NCI-H345 (cell line): ENCODE measurements at regions not wholly inside any gene's neighbourhood (a gene's known extent, or its start where the extent isn't known, plus 50 kb on each side); places are given as distances from the start of the nearest gene placed in this dataset.
"Not testable (repeated sequence)": the region's sequence is repeated elsewhere in the genome, so short reads cannot be mapped to it uniquely, and the experiment has no call there.

Experiments used
- DNase-seq: peaks from one replicate; lab custom pipeline; 2025; lab: John Stamatoyannopoulos, UW

- DNase-seq, result no peak
Observed at GRCh38 chr12:85574291-85574690, 261.9 kb downstream of the RASSF9 start.

DNA sequence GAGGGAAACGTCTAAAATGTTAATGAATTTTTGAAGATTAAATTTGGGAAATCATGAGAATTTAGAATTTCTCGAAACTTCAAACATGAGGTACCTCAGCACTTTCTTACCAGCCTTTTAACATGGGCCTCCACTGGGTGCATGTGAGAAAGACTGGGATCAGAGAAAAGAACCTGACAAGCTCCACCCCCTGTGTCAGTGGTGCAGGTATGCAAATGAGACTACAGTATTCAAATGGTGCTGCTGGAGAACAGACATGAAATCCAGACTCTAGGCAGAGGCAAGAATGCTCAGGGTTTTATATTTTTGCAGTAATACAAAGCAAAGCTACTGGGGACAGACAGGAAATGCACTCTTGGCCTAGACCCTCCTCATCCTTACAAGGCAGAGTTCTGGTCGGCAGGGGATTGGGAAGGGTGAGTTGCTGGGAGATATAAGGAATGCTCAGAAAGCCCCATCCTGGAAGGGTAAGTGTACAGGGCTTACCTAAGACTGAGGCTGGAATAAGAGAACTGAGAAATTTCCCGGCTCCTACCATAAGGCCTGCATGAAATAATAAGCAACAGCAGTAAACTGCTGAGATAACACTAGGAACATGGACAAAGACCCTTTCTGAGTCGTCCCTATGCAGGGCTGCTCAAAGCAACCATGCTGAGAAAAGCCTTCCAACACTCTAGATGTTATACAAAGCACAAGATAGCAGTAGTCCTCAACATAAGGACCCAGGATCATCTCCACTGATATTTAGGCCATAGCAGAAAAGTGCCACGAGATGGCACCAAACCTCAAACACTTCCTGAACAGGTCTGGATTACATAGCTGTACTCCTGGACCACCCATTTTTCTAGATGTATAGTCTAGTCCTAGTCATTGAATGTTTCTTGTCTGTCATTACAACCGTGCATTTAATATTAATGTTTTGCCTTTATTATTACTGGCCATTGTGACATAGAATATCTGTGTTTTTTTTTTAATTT is 260.8 kb downstream of the RASSF9 start:
- DNase-seq, result peak; percentile 56

DNA sequence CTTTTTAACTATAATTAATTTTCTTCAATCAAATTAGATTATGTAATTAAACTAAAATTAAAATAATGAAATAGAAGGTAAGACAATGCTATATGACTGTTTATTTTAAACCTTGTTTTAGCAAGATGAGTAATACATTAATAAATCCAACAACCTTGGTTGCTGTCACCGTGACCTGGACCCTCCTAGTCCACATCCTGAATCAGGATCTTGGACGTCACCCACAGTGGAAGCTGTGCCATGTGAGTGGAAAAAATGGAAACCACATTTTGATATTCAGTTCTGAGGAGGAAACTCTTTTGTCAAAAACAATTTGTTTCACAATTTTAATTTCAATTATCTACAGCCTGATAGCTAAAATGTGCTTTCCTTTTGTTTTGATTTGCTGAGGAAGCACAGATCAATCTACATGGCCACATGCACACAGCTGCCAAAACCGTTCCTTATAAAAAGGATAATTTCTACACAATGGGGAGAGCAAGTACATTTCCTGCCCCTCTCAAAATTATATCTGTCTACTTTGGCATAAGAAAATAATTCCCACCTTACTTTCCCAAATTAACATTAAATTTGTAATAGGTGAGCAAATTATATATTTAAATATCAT is 255.5 kb downstream of the RASSF9 start:
- no peak for DNase-seq

GRCh38 chr12:85587158-85587557 is 249.1 kb downstream of the RASSF9 start:
- no peak for DNase-seq

DNA sequence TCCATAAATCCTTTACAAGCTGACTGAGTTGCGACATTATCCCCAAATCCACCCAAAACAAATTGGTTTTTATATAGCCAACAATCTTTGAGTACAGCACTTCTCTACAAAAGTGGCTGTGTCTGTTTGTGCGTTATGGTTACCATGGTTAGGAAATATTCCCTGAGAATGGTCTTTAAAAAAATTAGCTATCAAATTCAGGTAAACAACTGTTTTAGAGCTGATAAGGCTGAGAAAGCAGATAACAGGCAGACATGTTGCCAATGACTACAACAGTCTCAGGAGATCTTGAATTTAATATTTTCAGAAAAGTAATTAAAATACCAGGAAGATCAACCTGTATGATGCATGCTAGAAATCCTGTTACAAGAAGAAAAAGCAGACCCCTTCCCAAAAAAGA is 248.0 kb downstream of the RASSF9 start:
- DNase-seq, result no peak

- DNase-seq, result no peak
Observed at GRCh38 chr12:85600841-85601240, 235.4 kb downstream of the RASSF9 start.

DNA sequence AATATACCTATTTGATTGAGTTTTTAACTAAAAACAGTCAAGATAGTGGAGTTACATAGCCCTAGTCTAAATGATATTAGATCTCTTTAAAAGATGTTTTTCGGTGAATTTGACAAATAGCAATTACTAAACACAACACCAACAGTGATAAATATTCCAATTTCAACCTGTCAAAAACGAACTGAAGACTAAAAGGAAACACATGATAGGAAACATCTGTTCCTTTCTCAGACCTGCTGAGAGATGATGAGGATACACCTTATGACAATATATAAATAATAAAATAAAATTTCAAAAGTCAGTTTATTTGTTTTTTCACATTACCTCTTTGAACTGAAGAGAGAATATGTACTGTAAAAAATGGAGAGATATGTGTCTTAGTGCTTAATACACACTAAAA is 232.7 kb downstream of the RASSF9 start:
- no peak for DNase-seq

DNA sequence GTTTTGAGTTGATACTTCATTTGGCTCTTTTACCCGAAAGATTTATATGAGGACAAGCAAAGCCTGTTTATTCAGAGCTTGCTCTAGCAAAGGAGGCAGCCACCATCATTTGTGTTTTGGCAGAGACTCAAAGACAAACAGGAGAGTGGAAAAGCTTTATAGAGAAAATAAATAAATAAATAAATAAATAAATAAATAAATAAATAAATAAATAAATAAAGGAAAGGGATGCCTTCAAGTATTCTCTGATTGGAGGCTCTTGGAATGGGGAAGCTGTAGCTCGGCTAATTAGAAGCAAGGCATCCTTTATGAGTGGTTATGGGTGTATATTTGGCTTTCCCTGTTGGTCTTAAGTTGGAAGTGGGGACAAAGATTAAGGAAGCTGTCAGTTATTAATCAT is 229.8 kb downstream of the RASSF9 start:
- no peak for DNase-seq

DNA sequence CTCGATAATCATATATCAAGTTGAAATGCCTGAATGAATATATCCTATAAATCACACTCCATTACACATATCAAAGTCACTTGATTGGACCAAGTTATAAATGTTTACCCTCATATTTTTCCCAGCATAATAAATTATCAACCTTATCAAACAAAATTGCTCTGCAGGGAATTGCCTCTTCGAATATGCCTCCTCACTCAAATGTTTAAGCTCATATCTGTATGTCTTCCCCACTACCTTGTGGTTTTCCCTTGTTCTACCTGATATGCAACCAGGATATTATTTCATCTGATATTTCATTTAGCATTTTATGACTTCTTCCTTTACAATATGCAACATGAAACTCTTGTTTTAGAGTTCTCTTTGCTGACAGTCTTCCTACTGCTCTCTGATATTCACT is 226.4 kb downstream of the RASSF9 start:
- DNase-seq, result no peak

GRCh38 chr12:85610194-85610593 is 226.0 kb downstream of the RASSF9 start:
- DNase-seq, result no peak

- no peak for DNase-seq
Observed at GRCh38 chr12:85616201-85616600, 220.0 kb downstream of the RASSF9 start.

GRCh38 chr12:85617307-85618091 is 218.7 kb downstream of the RASSF9 start:
- DNase-seq, result no peak

GRCh38 chr12:85621041-85621440 is 215.2 kb downstream of the RASSF9 start:
- DNase-seq, result no peak

DNA sequence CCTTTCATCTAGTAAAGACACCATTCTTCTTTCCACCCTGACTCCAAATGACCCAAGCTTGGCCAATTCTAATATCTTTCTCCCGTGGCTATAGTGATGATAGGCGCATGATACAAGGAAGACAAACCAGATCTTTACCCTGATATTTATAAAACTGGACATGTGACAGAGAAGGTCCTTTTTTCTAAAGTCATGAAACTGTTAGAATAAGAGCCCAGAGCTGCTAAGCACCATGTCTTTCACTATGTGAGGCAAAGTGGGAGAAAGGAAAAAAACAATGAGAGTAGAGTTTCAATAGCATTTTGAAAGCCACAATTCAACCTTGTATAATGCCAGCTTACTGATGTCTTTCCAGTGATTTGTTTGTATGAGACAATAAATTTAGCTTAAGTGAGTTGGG is 212.4 kb downstream of the RASSF9 start:
- DNase-seq, result no peak

DNA sequence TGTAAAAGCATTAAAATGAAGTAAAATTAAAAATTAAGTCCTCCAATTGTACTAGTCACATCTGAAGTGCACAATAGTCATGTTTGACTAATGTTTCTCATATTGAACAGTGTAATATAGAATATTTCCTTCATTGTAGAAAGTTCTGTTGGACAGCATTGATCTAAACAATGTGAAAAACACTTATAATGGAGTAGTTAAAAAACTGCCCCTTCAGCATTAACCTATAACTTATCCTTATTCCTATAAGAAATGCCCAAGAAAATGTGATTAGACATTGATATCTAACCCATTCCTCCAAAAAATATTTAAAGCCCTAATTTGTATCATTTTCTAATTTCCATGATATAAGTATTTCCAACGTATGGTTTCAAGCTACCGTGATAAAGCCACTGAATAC is 210.7 kb downstream of the RASSF9 start:
- no peak for DNase-seq

DNA sequence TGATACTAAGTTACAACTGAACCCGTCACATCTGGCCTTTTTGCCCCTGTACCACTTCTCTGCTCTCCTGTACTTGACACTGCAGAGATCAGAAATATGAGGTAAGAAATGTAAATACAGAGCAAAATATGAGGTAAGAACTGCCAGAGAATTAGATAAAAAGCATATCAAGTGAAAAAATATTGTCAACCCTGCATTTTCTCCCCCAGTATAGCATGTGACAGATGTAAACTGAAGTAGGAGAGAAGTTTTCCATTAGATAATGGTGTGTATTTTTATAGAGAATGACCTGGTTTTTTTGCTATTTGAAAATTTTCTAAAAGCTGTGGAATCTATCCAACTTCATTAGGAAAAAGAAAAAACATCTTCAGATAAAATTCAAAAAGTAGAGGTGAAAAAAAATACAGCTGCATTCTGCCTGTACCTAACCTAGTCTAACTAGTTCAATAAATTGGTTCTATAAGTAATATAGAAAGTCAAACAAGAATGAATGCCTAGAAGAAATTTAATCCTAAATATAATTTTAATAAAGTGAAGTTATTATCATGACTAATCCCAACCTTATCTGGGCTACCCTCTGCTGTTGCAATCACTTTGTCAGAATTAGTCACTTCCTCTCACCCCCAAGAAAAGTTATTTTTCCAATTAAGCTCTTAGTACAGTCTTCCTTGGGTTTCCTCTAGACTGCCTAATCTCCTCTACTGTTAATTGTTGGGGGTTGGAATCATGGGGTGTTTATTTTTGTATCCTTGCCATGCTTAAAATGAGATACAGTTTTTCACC is 210.0 kb downstream of the RASSF9 start:
- DNase-seq, result no peak

DNA sequence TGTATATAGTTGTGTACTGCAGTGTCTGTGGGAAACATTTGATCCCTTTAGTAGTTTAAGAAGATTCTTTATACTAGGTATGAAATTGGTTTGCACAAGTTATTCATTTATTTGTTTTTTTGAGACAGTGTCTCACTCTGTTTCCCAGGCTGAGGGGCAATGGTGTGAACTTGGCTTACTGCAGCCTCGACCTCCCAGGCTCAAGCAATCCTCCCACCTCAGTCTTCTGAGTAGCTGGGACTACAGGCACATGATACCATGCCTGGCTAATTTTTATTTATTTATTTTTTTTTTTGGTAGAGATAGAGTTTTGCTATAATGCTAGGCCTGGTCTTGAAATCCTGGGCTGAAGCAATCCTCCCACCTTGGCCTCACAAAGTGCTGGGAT is 209.4 kb downstream of the RASSF9 start:
- no peak for DNase-seq

GRCh38 chr12:85627584-85627983 is 208.6 kb downstream of the RASSF9 start:
- DNase-seq, result no peak

- DNase-seq, result not testable (repeated sequence)
Observed at GRCh38 chr12:85628562-85628961, 207.6 kb downstream of the RASSF9 start.

- no peak for DNase-seq
Observed at GRCh38 chr12:85630851-85631250, 205.4 kb downstream of the RASSF9 start.

GRCh38 chr12:85632390-85632789 is 203.8 kb downstream of the RASSF9 start:
- no peak for DNase-seq

GRCh38 chr12:85633491-85633890 is 202.7 kb downstream of the RASSF9 start:
- no peak for DNase-seq
